HG02610 (cell line): ENCODE measurements at regions not wholly inside any gene's neighbourhood (a gene's known extent, or its start where the extent isn't known, plus 50 kb on each side); places are given as distances from the start of the nearest gene placed in this dataset.
"Not testable (repeated sequence)": the region's sequence is repeated elsewhere in the genome, so short reads cannot be mapped to it uniquely, and the experiment has no call there.

Experiments
- ATAC-seq: cut with Tn5 transposase; IDR thresholded peaks from one replicate; pipeline ENCODE4 v1.9.1; 2021; ENCODE audit warnings: mild to moderate bottlenecking, moderate library complexity; ENCODE audit not compliant: unreplicated experiment

- no peak for ATAC-seq
These were observed 141.9 kb upstream of the STK26 start for GRCh38 chrX:131881194-131881593.

- ATAC-seq = not testable (repeated sequence)
These were observed 138.1 kb upstream of the STK26 start for GRCh38 chrX:131885042-131885441.

- ATAC-seq = not testable (repeated sequence)
These were observed 129.2 kb upstream of the STK26 start for GRCh38 chrX:131893857-131894256.

GRCh38 chrX:131894995-131895394, 128.1 kb upstream of the STK26 start:
- no peak for ATAC-seq

- no peak for ATAC-seq
These were observed 127.3 kb upstream of the STK26 start for GRCh38 chrX:131895807-131896206.

GRCh38 chrX:131901546-131901945, 121.6 kb upstream of the STK26 start:
- no peak for ATAC-seq

- no peak for ATAC-seq
These were observed 115.4 kb upstream of the STK26 start for GRCh38 chrX:131907488-131908314.

GRCh38 chrX:131910586-131910985, 112.5 kb upstream of the STK26 start:
- no peak for ATAC-seq

GRCh38 chrX:131915488-131915887, 107.6 kb upstream of the STK26 start:
- no peak for ATAC-seq

- no peak for ATAC-seq
These were observed 105.5 kb upstream of the STK26 start for GRCh38 chrX:131917588-131917987.

GRCh38 chrX:131918839-131919238, 104.3 kb upstream of the STK26 start:
- no peak for ATAC-seq

- no peak for ATAC-seq
These were observed 99.4 kb upstream of the STK26 start for GRCh38 chrX:131923614-131924250.

- ATAC-seq = no peak
These were observed 84.4 kb upstream of the STK26 start for GRCh38 chrX:131938749-131939148.

GRCh38 chrX:131942034-131942433, 81.1 kb upstream of the STK26 start:
- no peak for ATAC-seq

GRCh38 chrX:131944936-131945902, 77.9 kb upstream of the STK26 start:
- ATAC-seq = no peak

- ATAC-seq = no peak
These were observed 71.9 kb upstream of the STK26 start for GRCh38 chrX:131951166-131951565.

GRCh38 chrX:131955099-131955777, 67.9 kb upstream of the STK26 start:
- ATAC-seq = peak; percentile 87

GRCh38 chrX:131958724-131959123, 64.4 kb upstream of the STK26 start:
- no peak for ATAC-seq

- ATAC-seq = no peak
These were observed 52.8 kb upstream of the STK26 start for GRCh38 chrX:131970347-131970746.
